ENCODE measurements at regions not wholly inside any gene's neighbourhood (a gene's known extent, or its start where the extent isn't known, plus 50 kb on each side); places are given as distances from the start of the nearest gene placed in this dataset.

DNA sequence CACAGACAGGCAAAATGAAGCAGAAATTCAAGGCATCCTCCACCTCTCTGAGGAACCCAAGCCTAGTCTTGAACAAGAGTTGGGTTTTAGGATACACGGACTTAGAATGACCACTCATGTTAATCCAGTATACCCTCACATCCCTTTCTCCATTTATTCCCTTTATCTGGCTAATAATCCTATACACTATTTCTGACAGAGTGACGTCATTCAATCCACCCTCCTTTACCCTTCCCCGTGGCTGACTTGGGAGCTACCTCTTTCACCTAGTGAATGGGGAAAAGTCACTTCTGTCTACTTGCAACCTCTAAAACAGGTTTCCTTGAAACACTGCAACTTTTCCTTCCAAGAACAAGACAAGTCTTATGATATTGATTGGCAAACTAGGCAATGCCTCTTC, 52.8 kb upstream of the PARVA start:
- CTCF ChIA-PET, result no interaction called here
- no peak for TF ChIP-seq CTCF (IDR thresholded peaks at IDR 0.05; ENCODE audit: control extremely low read depth, extremely low read depth, low read depth, missing control alignments)
- no peak for DNase-seq (ENCODE audit: extremely low spot score)
- POLR2A ChIA-PET, result no interaction called here

Data from GM10248 (cell line).